ENCODE measurements at regions not wholly inside any gene's neighbourhood (a gene's known extent, or its start where the extent isn't known, plus 50 kb on each side); places are given as distances from the start of the nearest gene placed in this dataset.

DNA sequence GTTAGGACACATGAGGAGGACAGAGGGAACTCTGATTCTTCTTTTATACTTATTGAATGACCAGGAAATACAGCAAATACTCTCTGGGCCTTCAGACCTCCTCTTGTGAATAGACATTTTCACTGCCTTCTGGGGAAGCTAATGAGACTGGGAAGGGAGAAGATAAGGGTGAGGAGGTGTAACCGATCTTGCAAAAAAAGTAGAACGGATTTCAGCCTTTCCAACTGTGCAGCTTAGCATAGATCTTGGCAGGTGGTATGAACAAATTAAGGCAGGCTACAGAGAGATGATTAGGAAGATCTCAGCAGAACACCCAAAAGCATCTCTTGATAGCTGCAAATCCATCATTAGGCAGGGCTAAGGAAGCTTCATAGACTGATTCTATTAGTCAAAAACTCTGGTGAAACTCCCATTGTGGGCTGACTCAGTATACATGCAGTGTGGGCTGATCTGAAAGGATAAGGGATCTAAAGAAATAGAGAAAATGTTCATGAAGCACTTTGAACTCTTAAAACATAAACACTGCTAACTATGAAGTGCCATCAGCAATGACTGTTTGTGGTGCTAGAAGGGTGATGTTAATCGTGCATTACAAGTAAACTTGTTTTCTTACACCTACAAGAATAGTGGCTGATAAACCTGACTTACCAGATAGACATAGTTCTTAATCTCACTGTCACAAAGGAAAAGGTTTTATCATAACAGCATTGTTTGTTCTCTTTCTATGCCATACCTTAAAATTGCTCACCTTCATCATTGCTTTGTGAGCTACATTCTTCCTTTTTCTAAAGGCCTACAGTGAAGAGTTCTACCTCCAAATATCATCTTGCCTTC lies 85.5 kb upstream of the PALMD start:
- Histone ChIP-seq H3K36me3 (ENCODE audit: control insufficient read depth in 2 of 4, insufficient read depth in 4 of 4, low read length in 3 of 4) (no peaks in the 10 kb centered on the region), H2BK15ac (ENCODE audit: low read length) (no peak overlapping the region), H3K27me3 (replicated peaks in 1 of 4; ENCODE audit: control insufficient read depth in 3 of 4, extremely low read depth in 1 of 4, insufficient read depth in 3 of 4, low read length in 3 of 4) (no peaks in the 10 kb centered on the region), H2AK5ac (ENCODE audit: low read depth, low read length) (no peak overlapping the region), H4K91ac (replicated peaks; ENCODE audit: insufficient read length, low read length) (no peak overlapping the region), H3K4me2 (ENCODE audit: insufficient read depth in 1 of 2, low read depth in 2 of 2, low read length in 2 of 2) (no peak overlapping the region), H4K5ac (ENCODE audit: insufficient read length, low read depth, low read length) (no peak overlapping the region), H2BK120ac (replicated peaks; ENCODE audit: low read depth, low read length) (no peak overlapping the region), H3K18ac (ENCODE audit: extremely low read depth, low read length) (no peak overlapping the region), H2BK20ac (ENCODE audit: low read length) (no peak overlapping the region), H2BK5ac (ENCODE audit: low read depth, low read length) (no peak overlapping the region), H3K4ac (replicated peaks; ENCODE audit: insufficient read length, low read depth, low read length) (no peak overlapping the region), H4K8ac (ENCODE audit: extremely low read depth, insufficient read depth, low read length) (no peak overlapping the region), H2AFZ (ENCODE audit: low read length) (peak overlapping the region; percentile 57; the same call in 1 of the 2 replicates), H3K79me1 (ENCODE audit: low read depth, low read length) (no peaks in the 10 kb centered on the region), H3K23me2 (ENCODE audit: low read depth, low read length) (no peaks in the 10 kb centered on the region), H3K27ac (ENCODE audit: low read depth, low read length) (no peak overlapping the region), H3K4me1 (replicated peaks in 1 of 4; ENCODE audit: control insufficient read depth in 3 of 4, insufficient read depth in 4 of 4, low read length in 3 of 4) (no peaks in the 10 kb centered on the region), H3K9ac (replicated peaks in 1 of 4; ENCODE audit: extremely low read depth in 1 of 4, low read depth in 3 of 4, low read length in 3 of 4) (no peak overlapping the region), H4K20me1 (replicated peaks in 1 of 2; ENCODE audit: control insufficient read depth in 1 of 2, insufficient read depth in 2 of 2, low read length in 2 of 2) (no peaks in the 10 kb centered on the region), H3K23ac (ENCODE audit: insufficient read length) (no peak overlapping the region), H2BK12ac (ENCODE audit: low read depth, low read length) (no peak overlapping the region), H3K14ac (ENCODE audit: insufficient read length) (no peak overlapping the region), H3K56ac (replicated peaks; ENCODE audit: insufficient read length, low read depth, low read length) (no peak overlapping the region), H3K4me3 (ENCODE audit: extremely low read depth in 1 of 4, insufficient read depth in 2 of 4, low read depth in 3 of 4, low read length in 4 of 4) (no peak overlapping the region), H3K9me3 (ENCODE audit: insufficient read depth in 2 of 2, low read depth in 1 of 2, low read length in 1 of 2) (no peaks in the 10 kb centered on the region), H3K79me2 (ENCODE audit: control insufficient read depth in 1 of 2, insufficient read depth in 2 of 2, low read length in 2 of 2) (no peaks in the 10 kb centered on the region)
- ChIA-PET CTCF (ENCODE audit: partially characterized antibody) (interaction anchor here (0.8 to 1.3 kb wide), 3 partner anchors 17 to 120 kb away, joined by 3 to 4 read pairs (median 4); no protein-coding TSS in a partner anchor), POLR2A (ENCODE audit: partially characterized antibody) (no interaction called here)
- FAIRE-seq (no peak), DNase-seq (ENCODE audit: low read depth in 1 of 2, low spot score in 2 of 2) (no peak)
- WGBS, 2 experiments (ENCODE audit: extremely low coverage in 1 of 2, insufficient coverage in 1 of 2, insufficient read length in 1 of 2, insufficient replicate concordance in 2 of 2, low coverage in 1 of 2, low lambda C conversion rate in 2 of 2, missing lambda C conversion rate in 1 of 2) = 86% methylated on average over 3 of the region's 3 CpGs; no CpG with 5 or more reads in 1 of the 2 experiments
- TF ChIP-seq KDM1A (IDR thresholded peaks at IDR 0.05; ENCODE audit: borderline replicate concordance, low read length) (no peak), SAP30 (IDR thresholded peaks at IDR 0.05; ENCODE audit: insufficient read depth, insufficient replicate concordance, low read length) (no peak), PHF8 (conservative IDR thresholded peaks at IDR 0.05; ENCODE audit: low read depth, low read length) (no peak), SIX5 (IDR thresholded peaks at IDR 0.05; ENCODE audit: low read depth, low read length) (no peak), SRF (IDR thresholded peaks at IDR 0.05; ENCODE audit: low read depth, low read length) (no peak), NRF1 (IDR thresholded peaks at IDR 0.05; ENCODE audit: low read depth, low read length) (no peak), EZH2 (IDR thresholded peaks at IDR 0.05; ENCODE audit: low read depth, low read length, severe bottlenecking) (no peak), CREB1 (IDR thresholded peaks at IDR 0.05) (no peak), CTBP2 (IDR thresholded peaks at IDR 0.05; ENCODE audit: borderline replicate concordance, insufficient read depth, insufficient read length, low read length) (no peak), KDM4A (IDR thresholded peaks at IDR 0.05; ENCODE audit: low read depth, low read length, severe bottlenecking) (no peak), SP1 (IDR thresholded peaks at IDR 0.05; ENCODE audit: low read depth, low read length) (no peak)
- TF ChIP-seq, protein P1, sequence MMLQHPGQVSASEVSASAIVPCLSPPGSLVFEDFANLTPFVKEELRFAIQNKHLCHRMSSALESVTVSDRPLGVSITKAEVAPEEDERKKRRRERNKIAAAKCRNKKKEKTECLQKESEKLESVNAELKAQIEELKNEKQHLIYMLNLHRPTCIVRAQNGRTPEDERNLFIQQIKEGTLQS (IDR thresholded peaks at IDR 0.05; ENCODE audit: insufficient read depth, low read depth, low read length) = no peak
